SJSA1 (cell line): ENCODE measurements at regions not wholly inside any gene's neighbourhood (a gene's known extent, or its start where the extent isn't known, plus 50 kb on each side); places are given as distances from the start of the nearest gene placed in this dataset.

Source experiments
- DNase-seq, 2 experiments: peaks; one replicate each; pipeline ENCODE4 v3.0.0-alpha.2; 2015 to 2020; ENCODE audit warnings: low spot score in 2 of 2, low read depth in 1 of 2
- H3K27ac ChIP-seq: fragments of 250-450 bp; sonication (Bioruptor Pico); 2 replicates; pipeline ENCODE4 v1.5.1; 2020; ENCODE audit warnings: mild to moderate bottlenecking, moderate library complexity
- H3K27me3 ChIP-seq: fragments of 250-450 bp; sonication (Bioruptor Pico); replicated peaks from 2 replicates; pipeline ENCODE4 v1.5.1; 2020; ENCODE audit warnings: mild to moderate bottlenecking, moderate library complexity
- H3K36me3 ChIP-seq: fragments of 250-450 bp; sonication (Bioruptor Pico); 2 replicates; pipeline ENCODE4 v1.5.1; 2020; ENCODE audit warnings: mild to moderate bottlenecking
- H3K4me1 ChIP-seq: fragments of 250-450 bp; sonication (Bioruptor Pico); replicated peaks from 2 replicates; pipeline ENCODE4 v1.6.1; 2021; ENCODE audit warnings: mild to moderate bottlenecking
- H3K4me3 ChIP-seq: fragments of 250-450 bp; sonication (Bioruptor Pico); 2 replicates; pipeline ENCODE4 v1.5.1; 2020; ENCODE audit warnings: mild to moderate bottlenecking
- H3K9me3 ChIP-seq: fragments of 250-450 bp; sonication (Bioruptor Pico); replicated peaks from 2 replicates; pipeline ENCODE4 v1.5.1; 2020; ENCODE audit warnings: mild to moderate bottlenecking

GRCh38 chr6:14270142-14270893 lies 152.7 kb downstream of the CD83 start:
- peaks cover 4% of the 10 kb centered on the region; the same call in 1 of the 2 replicates for H3K9me3 ChIP-seq

GRCh38 chr6:14270925-14271788 lies 153.6 kb downstream of the CD83 start:
- H3K4me3 ChIP-seq = no peak overlapping the region
- H3K36me3 ChIP-seq = no peaks in the 10 kb centered on the region
- no peak for DNase-seq
- H3K4me1 ChIP-seq = no peaks in the 10 kb centered on the region
- no peaks in the 10 kb centered on the region for H3K27me3 ChIP-seq
- H3K9me3 ChIP-seq = peaks cover 2% of the 10 kb centered on the region; the same call in 1 of the 2 replicates
- no peak overlapping the region for H3K27ac ChIP-seq

More at GRCh38 chr6:14270142-14270893, 152.7 kb downstream of the CD83 start:
- DNase-seq = no peak
- no peak overlapping the region for H3K4me3 ChIP-seq
- no peak overlapping the region for H3K27ac ChIP-seq
- H3K36me3 ChIP-seq = no peaks in the 10 kb centered on the region
- no peaks in the 10 kb centered on the region for H3K4me1 ChIP-seq
- H3K27me3 ChIP-seq = no peaks in the 10 kb centered on the region

- Histone ChIP-seq H3K36me3 (no peaks in the 10 kb centered on the region), H3K27ac (no peak overlapping the region), H3K4me3 (no peak overlapping the region), H3K9me3 (peaks cover under 1% of the 10 kb centered on the region; the same call in 1 of the 2 replicates), H3K27me3 (no peaks in the 10 kb centered on the region), H3K4me1 (no peaks in the 10 kb centered on the region)
- DNase-seq = no peak
Measured at GRCh38 chr6:14271789-14272736, 154.5 kb downstream of the CD83 start.

- no peaks in the 10 kb centered on the region for H3K36me3 ChIP-seq
- H3K27ac ChIP-seq = no peak overlapping the region
- H3K27me3 ChIP-seq = no peaks in the 10 kb centered on the region
Measured at GRCh38 chr6:14272737-14273085, 155.1 kb downstream of the CD83 start.

GRCh38 chr6:14273191-14273590 lies 155.6 kb downstream of the CD83 start:
- no peak for DNase-seq
- H3K27me3 ChIP-seq = no peaks in the 10 kb centered on the region
- H3K4me3 ChIP-seq = no peak overlapping the region
- no peak overlapping the region for H3K27ac ChIP-seq
- no peaks in the 10 kb centered on the region for H3K36me3 ChIP-seq
- H3K4me1 ChIP-seq = no peaks in the 10 kb centered on the region
- no peaks in the 10 kb centered on the region; the same call in 1 of the 2 replicates for H3K9me3 ChIP-seq

More at GRCh38 chr6:14272737-14273085, 155.1 kb downstream of the CD83 start:
- Histone ChIP-seq H3K4me3 (no peak overlapping the region), H3K4me1 (no peaks in the 10 kb centered on the region), H3K9me3 (no peaks in the 10 kb centered on the region; the same call in 1 of the 2 replicates)
- no peak for DNase-seq

GRCh38 chr6:14274016-14274415 lies 156.4 kb downstream of the CD83 start:
- H3K27me3 ChIP-seq = no peaks in the 10 kb centered on the region
- H3K36me3 ChIP-seq = no peaks in the 10 kb centered on the region
- no peak overlapping the region for H3K27ac ChIP-seq
- no peak for DNase-seq
- no peaks in the 10 kb centered on the region; the same call in 1 of the 2 replicates for H3K9me3 ChIP-seq
- H3K4me3 ChIP-seq = no peak overlapping the region
- H3K4me1 ChIP-seq = no peaks in the 10 kb centered on the region

GRCh38 chr6:14274546-14275492 lies 157.2 kb downstream of the CD83 start:
- Histone ChIP-seq H3K27ac (no peak overlapping the region), H3K4me3 (no peak overlapping the region), H3K4me1 (no peaks in the 10 kb centered on the region), H3K36me3 (no peaks in the 10 kb centered on the region), H3K27me3 (no peaks in the 10 kb centered on the region), H3K9me3 (peaks cover 2% of the 10 kb centered on the region; the same call in 1 of the 2 replicates)
- DNase-seq = no peak

- Histone ChIP-seq H3K27ac (no peak overlapping the region), H3K4me1 (no peaks in the 10 kb centered on the region), H3K4me3 (no peak overlapping the region), H3K9me3 (peaks cover 3% of the 10 kb centered on the region; the same call in 1 of the 2 replicates), H3K27me3 (no peaks in the 10 kb centered on the region), H3K36me3 (no peaks in the 10 kb centered on the region)
- no peak for DNase-seq
Measured at GRCh38 chr6:14275493-14275851, 157.9 kb downstream of the CD83 start.

- Histone ChIP-seq H3K9me3 (peaks cover 3% of the 10 kb centered on the region; the same call in 1 of the 2 replicates), H3K36me3 (no peaks in the 10 kb centered on the region), H3K27me3 (no peaks in the 10 kb centered on the region), H3K27ac (no peak overlapping the region), H3K4me1 (no peaks in the 10 kb centered on the region), H3K4me3 (no peak overlapping the region)
- DNase-seq = no peak
Measured at GRCh38 chr6:14276071-14276470, 158.5 kb downstream of the CD83 start.

- Histone ChIP-seq H3K4me3 (no peak overlapping the region), H3K36me3 (no peaks in the 10 kb centered on the region), H3K27me3 (no peaks in the 10 kb centered on the region), H3K9me3 (peaks cover 3% of the 10 kb centered on the region; the same call in 1 of the 2 replicates), H3K4me1 (no peaks in the 10 kb centered on the region), H3K27ac (no peak overlapping the region)
- no peak for DNase-seq
Measured at GRCh38 chr6:14276667-14277404, 159.3 kb downstream of the CD83 start.

- DNase-seq = no peak
- H3K4me1 ChIP-seq = no peaks in the 10 kb centered on the region
- H3K9me3 ChIP-seq = peaks cover 3% of the 10 kb centered on the region; the same call in 1 of the 2 replicates
- no peak overlapping the region for H3K4me3 ChIP-seq
- H3K36me3 ChIP-seq = no peaks in the 10 kb centered on the region
- H3K27me3 ChIP-seq = no peaks in the 10 kb centered on the region
- no peak overlapping the region for H3K27ac ChIP-seq
Measured at GRCh38 chr6:14277405-14277930, 159.9 kb downstream of the CD83 start.

GRCh38 chr6:14278006-14278405 lies 160.4 kb downstream of the CD83 start:
- no peak for DNase-seq
- no peak overlapping the region for H3K27ac ChIP-seq
- H3K36me3 ChIP-seq = no peaks in the 10 kb centered on the region
- H3K4me1 ChIP-seq = no peaks in the 10 kb centered on the region
- no peaks in the 10 kb centered on the region for H3K27me3 ChIP-seq
- H3K4me3 ChIP-seq = no peak overlapping the region
- H3K9me3 ChIP-seq = peaks cover 3% of the 10 kb centered on the region; the same call in 1 of the 2 replicates
